H9 (cell line): ENCODE measurements at regions not wholly inside any gene's neighbourhood (a gene's known extent, or its start where the extent isn't known, plus 50 kb on each side); places are given as distances from the start of the nearest gene placed in this dataset.

ENCODE experiments used
- DNase-seq: peaks from one replicate; pipeline ENCODE4 v3.0.0-alpha.2; 2017
- H2AFZ ChIP-seq: one replicate; pipeline ENCODE4 v1.6.1; 2013; ENCODE audit warnings: mild to moderate bottlenecking, low read length, control low read depth, moderate library complexity
- H2AK5ac ChIP-seq: 2 replicates; pipeline ENCODE4 v1.6.1; 2013; ENCODE audit warnings: low read length, control low read depth, mixed read lengths; ENCODE audit not compliant: insufficient read length
- H2BK120ac ChIP-seq: one replicate; pipeline ENCODE4 v1.6.1; 2013; ENCODE audit warnings: low read depth, mild to moderate bottlenecking, low read length, control low read depth, inconsistent platforms; ENCODE audit not compliant: poor library complexity, severe bottlenecking
- H2BK12ac ChIP-seq: 2 replicates; pipeline ENCODE4 v1.6.1; 2013; ENCODE audit warnings: low read length, control low read depth, mixed read lengths, low read depth; ENCODE audit not compliant: insufficient read length
- H2BK15ac ChIP-seq: 2 replicates; pipeline ENCODE4 v1.6.1; 2013; ENCODE audit warnings: low read depth, low read length, control low read depth
- H2BK20ac ChIP-seq: one replicate; pipeline ENCODE4 v1.6.1; 2013; ENCODE audit warnings: low read depth, mild to moderate bottlenecking, low read length, control low read depth, inconsistent platforms; ENCODE audit not compliant: poor library complexity, severe bottlenecking
- H2BK5ac ChIP-seq: 2 replicates; pipeline ENCODE4 v1.6.1; 2013; ENCODE audit warnings: low read length, control low read depth, mixed read lengths; ENCODE audit not compliant: insufficient read length
- H3K14ac ChIP-seq: 2 replicates; pipeline ENCODE4 v1.6.1; 2013; ENCODE audit warnings: low read length, control low read depth; ENCODE audit not compliant: insufficient read depth
- H3K18ac ChIP-seq: 2 replicates; pipeline ENCODE4 v1.6.1; 2013; ENCODE audit warnings: low read depth, mild to moderate bottlenecking, mixed read lengths, low read length, control low read depth; ENCODE audit not compliant: insufficient read length
- H3K23ac ChIP-seq: 2 replicates; pipeline ENCODE4 v1.6.1; 2013; ENCODE audit warnings: low read length, control low read depth, mixed read lengths, low read depth; ENCODE audit not compliant: insufficient read length
- H3K23me2 ChIP-seq: 2 replicates; pipeline ENCODE4 v1.6.1; 2013; ENCODE audit warnings: low read depth, mild to moderate bottlenecking, mixed read lengths, low read length, control low read depth; ENCODE audit not compliant: insufficient read length, poor library complexity, severe bottlenecking
- H3K27ac ChIP-seq: 2 replicates; pipeline ENCODE4 v1.5.1; 2013; ENCODE audit warnings: low read length, control low read depth, mixed read lengths, low read depth; ENCODE audit not compliant: insufficient read length
- H3K27me3 ChIP-seq: 2 replicates; pipeline ENCODE4 v1.6.1; 2013; ENCODE audit warnings: low read length, control low read depth, inconsistent platforms; ENCODE audit not compliant: insufficient read depth
- H3K4ac ChIP-seq: 2 replicates; pipeline ENCODE4 v1.6.1; 2013; ENCODE audit warnings: low read depth, mild to moderate bottlenecking, control low read depth, inconsistent platforms, low read length, moderate library complexity
- H3K4me1 ChIP-seq: 2 replicates; pipeline ENCODE4 v1.6.1; 2013; ENCODE audit warnings: low read length, control low read depth, inconsistent platforms; ENCODE audit not compliant: insufficient read depth
- H3K4me2 ChIP-seq: 2 replicates; pipeline ENCODE4 v1.6.1; 2013; ENCODE audit warnings: low read length, control low read depth, mixed read lengths; ENCODE audit not compliant: insufficient read length, insufficient read depth
- H3K56ac ChIP-seq: 2 replicates; pipeline ENCODE4 v1.6.1; 2013; ENCODE audit warnings: low read depth, mild to moderate bottlenecking, mixed read lengths, low read length, control low read depth; ENCODE audit not compliant: insufficient read length
- H3K79me1 ChIP-seq: 2 replicates; pipeline ENCODE4 v1.6.1; 2013; ENCODE audit warnings: low read depth, mild to moderate bottlenecking, moderate library complexity, low read length, control low read depth, inconsistent platforms; ENCODE audit not compliant: insufficient read depth, poor library complexity, severe bottlenecking
- H3K79me2 ChIP-seq: 2 replicates; pipeline ENCODE4 v1.6.1; 2013; ENCODE audit warnings: low read length, control low read depth, inconsistent platforms; ENCODE audit not compliant: insufficient read depth
- H3K9ac ChIP-seq: 2 replicates; pipeline ENCODE4 v1.6.1; 2013; ENCODE audit warnings: low read length, control low read depth, mixed read lengths; ENCODE audit not compliant: insufficient read length; ENCODE audit errors: extremely low read depth
- H3K9me3 ChIP-seq: one replicate; pipeline ENCODE4 v1.6.1; 2013; ENCODE audit warnings: low read depth, low read length, inconsistent platforms; ENCODE audit not compliant: control insufficient read depth
- H3T11ph ChIP-seq: one replicate; pipeline ENCODE4 v1.6.1; 2013; ENCODE audit warnings: mild to moderate bottlenecking, low read length, control low read depth, inconsistent platforms
- H4K20me1 ChIP-seq: one replicate; pipeline ENCODE4 v1.6.1; 2013; ENCODE audit not compliant: control insufficient read depth, insufficient read length, insufficient read depth
- H4K5ac ChIP-seq: 2 replicates; pipeline ENCODE4 v1.6.1; 2013; ENCODE audit warnings: low read depth, mild to moderate bottlenecking, mixed read lengths, low read length, control low read depth; ENCODE audit not compliant: insufficient read length
- H4K8ac ChIP-seq: replicated peaks from 2 replicates; pipeline ENCODE4 v1.6.1; 2013; ENCODE audit warnings: low read length, control low read depth, mixed read lengths, low read depth; ENCODE audit not compliant: insufficient read length
- H4K91ac ChIP-seq: 2 replicates; pipeline ENCODE4 v1.6.1; 2013; ENCODE audit warnings: low read depth, mild to moderate bottlenecking, moderate library complexity, mixed read lengths, low read length, control low read depth; ENCODE audit not compliant: insufficient read length
- H3K27ac Mint-ChIP-seq, 3 experiments: 2 replicates in 2 of 3; 3 replicates in 1 of 3; pipeline ENCODE4 v1.8.0; 2020 to 2021; ENCODE audit warnings: mixed read lengths in 3 of 3, mild to moderate bottlenecking in 1 of 3, moderate library complexity in 1 of 3
- H3K27me3 Mint-ChIP-seq: 2 replicates; pipeline ENCODE4 v1.8.0; 2021; ENCODE audit warnings: low read depth, mild to moderate bottlenecking, moderate library complexity, mixed read lengths
- H3K36me3 Mint-ChIP-seq, 3 experiments: 2 replicates in 2 of 3; 3 replicates in 1 of 3; pipeline ENCODE4 v1.8.0; 2020 to 2021; ENCODE audit warnings: low read depth in 3 of 3, mixed read lengths in 3 of 3; ENCODE audit not compliant: insufficient read depth in 1 of 3
- H3K4me1 Mint-ChIP-seq, 2 experiments: 2 replicates each; pipeline ENCODE4 v1.8.0; 2020; ENCODE audit warnings: mixed read lengths in 2 of 2
- H3K4me3 Mint-ChIP-seq, 2 experiments: 2 replicates in 1 of 2; 3 replicates in 1 of 2; pipeline ENCODE4 v1.8.0; 2020 to 2021; ENCODE audit warnings: mild to moderate bottlenecking in 2 of 2, mixed read lengths in 2 of 2, moderate library complexity in 1 of 2
- H3K9me3 Mint-ChIP-seq, 2 experiments: 2 replicates in 1 of 2; 3 replicates in 1 of 2; pipeline ENCODE4 v1.8.0; 2020; ENCODE audit warnings: mild to moderate bottlenecking in 2 of 2, mixed read lengths in 2 of 2, moderate library complexity in 1 of 2
- CTCF ChIP-seq: fragments of 200-600 bp; sonication (generic); conservative IDR thresholded peaks from 3 replicates; pipeline ENCODE4 v1.8.0; 2021; ENCODE audit warnings: antibody characterized with exemption, mild to moderate bottlenecking
- WGBS: extraction: QIAGEN DNeasy Blood & Tissue Kit; methylation state at CpG from one replicate; pipeline ENCODE4 v1.1.7; 2013; ENCODE audit warnings: missing lambda C conversion rate, low lambda C conversion rate, mixed read lengths; ENCODE audit not compliant: insufficient read length; ENCODE audit errors: extremely low coverage; 5-methylcytosine and 5-hydroxymethylcytosine counted together

- H3K23ac ChIP-seq = no peak overlapping the region
- no peaks in the 10 kb centered on the region for H3K27me3 ChIP-seq
- H3K9me3 Mint-ChIP-seq = no peaks in the 10 kb centered on the region
- no peaks in the 10 kb centered on the region for H3K79me2 ChIP-seq
- no peak overlapping the region for H3K4ac ChIP-seq
- H4K8ac ChIP-seq = no peak overlapping the region
- no CpG with 5 or more reads among the region's 6 CpGs for WGBS
- no peak overlapping the region for H3K4me2 ChIP-seq
- no peaks in the 10 kb centered on the region for H3K79me1 ChIP-seq
- H3K23me2 ChIP-seq = no peaks in the 10 kb centered on the region
- H3K56ac ChIP-seq = no peak overlapping the region
- H3K4me1 Mint-ChIP-seq = no peaks in the 10 kb centered on the region
- no peak for DNase-seq
- no peak overlapping the region for H3K4me3 Mint-ChIP-seq
- no peak overlapping the region for H2AFZ ChIP-seq
- H2AK5ac ChIP-seq = no peak overlapping the region
- no peaks in the 10 kb centered on the region; a peak in 1 of 7 replicates for H3K36me3 Mint-ChIP-seq
- H2BK15ac ChIP-seq = no peak overlapping the region
- no peak overlapping the region for H2BK20ac ChIP-seq
- H3K18ac ChIP-seq = no peak overlapping the region
- H3K27me3 Mint-ChIP-seq = no peaks in the 10 kb centered on the region
- no peak overlapping the region for H3K9ac ChIP-seq
- H3K9me3 ChIP-seq = no peaks in the 10 kb centered on the region
- TF ChIP-seq CTCF = no peak
- H3T11ph ChIP-seq = no peak overlapping the region
- no peaks in the 10 kb centered on the region for H4K20me1 ChIP-seq
- H2BK120ac ChIP-seq = no peak overlapping the region
- H4K5ac ChIP-seq = no peak overlapping the region
- no peak overlapping the region for H2BK12ac ChIP-seq
- H4K91ac ChIP-seq = no peak overlapping the region
- H3K27ac ChIP-seq = no peak overlapping the region
- H3K14ac ChIP-seq = no peak overlapping the region
- no peak overlapping the region for H3K27ac Mint-ChIP-seq
- no peaks in the 10 kb centered on the region for H3K4me1 ChIP-seq
- H2BK5ac ChIP-seq = no peak overlapping the region
Observed at GRCh38 chr3:70806021-70806420, 493.6 kb upstream of the MDFIC2 start.
